ENCODE measurements at regions not wholly inside any gene's neighbourhood (a gene's known extent, or its start where the extent isn't known, plus 50 kb on each side); places are given as distances from the start of the nearest gene placed in this dataset.
"Not testable (repeated sequence)": the region's sequence is repeated elsewhere in the genome, so short reads cannot be mapped to it uniquely, and the experiment has no call there.

GRCh38 chr20:56708991-56709390, 79.9 kb downstream of the TFAP2C start:
- DNase-seq (ENCODE audit: low spot score) = no peak
- Mint-ChIP-seq H3K4me1 (ENCODE audit: unreplicated experiment) (no peaks in the 10 kb centered on the region), H3K36me3 (ENCODE audit: low read depth, unreplicated experiment) (peaks cover 2% of the 10 kb centered on the region), H3K9me3 (ENCODE audit: unreplicated experiment) (no peaks in the 10 kb centered on the region), H3K27ac (ENCODE audit: unreplicated experiment) (no peak overlapping the region), H3K27me3 (ENCODE audit: unreplicated experiment) (peaks cover 6% of the 10 kb centered on the region), H3K4me3 (ENCODE audit: unreplicated experiment) (no peak overlapping the region)
- TF ChIP-seq CTCF (IDR thresholded peaks at IDR 0.05; ENCODE audit: unreplicated experiment) = no peak

- DNase-seq (ENCODE audit: low spot score) = no peak
- no peak overlapping the region for H3K27ac Mint-ChIP-seq (ENCODE audit: unreplicated experiment)
Measured at GRCh38 chr20:56710125-56710524, 81.0 kb downstream of the TFAP2C start.

DNA sequence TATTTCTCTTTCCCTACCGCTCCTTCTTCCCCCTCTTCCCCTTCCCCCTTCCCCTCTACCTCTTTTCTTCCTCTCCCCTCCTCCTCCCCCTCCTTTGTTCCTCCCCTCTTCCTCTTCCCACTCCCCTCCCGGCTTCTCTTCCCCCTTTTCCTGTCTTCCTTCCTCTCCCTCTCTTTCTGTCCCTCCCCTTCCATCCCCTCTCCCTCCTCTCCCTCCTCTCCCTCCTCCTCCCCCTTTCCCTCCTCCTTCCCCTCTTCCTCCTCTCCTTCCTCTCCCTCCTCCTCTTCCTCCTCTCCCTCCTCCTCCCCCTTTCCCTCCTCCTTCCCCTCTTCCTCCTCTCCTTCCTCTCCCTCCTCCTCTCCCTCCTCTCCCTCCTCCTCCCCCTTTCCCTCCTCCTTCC, 81.5 kb downstream of the TFAP2C start:
- not testable (repeated sequence) for H3K4me1 Mint-ChIP-seq (ENCODE audit: unreplicated experiment); H3K27ac Mint-ChIP-seq (ENCODE audit: unreplicated experiment)

More at GRCh38 chr20:56710125-56710524, 81.0 kb downstream of the TFAP2C start:
- H3K9me3 Mint-ChIP-seq (ENCODE audit: unreplicated experiment) = no peaks in the 10 kb centered on the region
- no peaks in the 10 kb centered on the region for H3K4me1 Mint-ChIP-seq (ENCODE audit: unreplicated experiment)
- peaks cover 2% of the 10 kb centered on the region for H3K36me3 Mint-ChIP-seq (ENCODE audit: low read depth, unreplicated experiment)
- no peak overlapping the region for H3K4me3 Mint-ChIP-seq (ENCODE audit: unreplicated experiment)
- no peak for TF ChIP-seq CTCF (IDR thresholded peaks at IDR 0.05; ENCODE audit: unreplicated experiment)
- peaks cover 6% of the 10 kb centered on the region for H3K27me3 Mint-ChIP-seq (ENCODE audit: unreplicated experiment)

DNA sequence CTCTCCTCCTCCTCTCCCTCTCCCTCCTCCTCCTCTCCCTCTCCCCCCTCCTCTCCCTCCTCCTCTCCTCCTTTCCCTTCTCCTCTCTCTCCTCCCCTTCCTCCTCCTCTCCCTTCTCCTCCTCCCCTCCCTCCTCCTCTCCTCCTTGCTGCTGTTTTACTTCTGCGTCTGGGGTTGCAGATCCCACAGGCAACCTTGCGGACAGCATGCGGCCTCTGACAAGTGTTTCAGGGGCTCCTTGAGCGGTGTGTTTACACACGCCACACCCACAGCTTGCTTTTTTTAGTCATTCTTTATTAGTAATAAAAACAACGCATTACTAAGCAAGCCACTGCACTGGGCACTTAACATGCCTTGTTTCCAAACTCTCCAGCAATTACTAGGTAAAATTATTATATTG, 81.9 kb downstream of the TFAP2C start:
- Mint-ChIP-seq H3K36me3 (ENCODE audit: low read depth, unreplicated experiment) (peaks cover 2% of the 10 kb centered on the region), H3K4me3 (ENCODE audit: unreplicated experiment) (no peak overlapping the region), H3K27me3 (ENCODE audit: unreplicated experiment) (peaks cover 4% of the 10 kb centered on the region), H3K4me1 (ENCODE audit: unreplicated experiment) (peaks cover 5% of the 10 kb centered on the region), H3K9me3 (ENCODE audit: unreplicated experiment) (no peaks in the 10 kb centered on the region), H3K27ac (ENCODE audit: unreplicated experiment) (peak overlapping the region; percentile 64)
- no peak for TF ChIP-seq CTCF (IDR thresholded peaks at IDR 0.05; ENCODE audit: unreplicated experiment)
- no peak for DNase-seq (ENCODE audit: low spot score)

More for the DNA sequence above, 81.5 kb downstream of the TFAP2C start:
- not testable (repeated sequence) for H3K4me3 Mint-ChIP-seq (ENCODE audit: unreplicated experiment); DNase-seq (ENCODE audit: low spot score); H3K36me3 Mint-ChIP-seq (ENCODE audit: low read depth, unreplicated experiment); H3K9me3 Mint-ChIP-seq (ENCODE audit: unreplicated experiment); H3K27me3 Mint-ChIP-seq (ENCODE audit: unreplicated experiment)

- H3K4me1 Mint-ChIP-seq (ENCODE audit: unreplicated experiment) = peaks cover 5% of the 10 kb centered on the region
- no peaks in the 10 kb centered on the region for H3K9me3 Mint-ChIP-seq (ENCODE audit: unreplicated experiment)
- TF ChIP-seq CTCF (IDR thresholded peaks at IDR 0.05; ENCODE audit: unreplicated experiment) = no peak
- no peak for DNase-seq (ENCODE audit: low spot score)
- no peak overlapping the region for H3K4me3 Mint-ChIP-seq (ENCODE audit: unreplicated experiment)
- H3K27me3 Mint-ChIP-seq (ENCODE audit: unreplicated experiment) = no peaks in the 10 kb centered on the region
- H3K36me3 Mint-ChIP-seq (ENCODE audit: low read depth, unreplicated experiment) = peaks cover 2% of the 10 kb centered on the region
- no peak overlapping the region for H3K27ac Mint-ChIP-seq (ENCODE audit: unreplicated experiment)
Measured at GRCh38 chr20:56715309-56715708, 86.2 kb downstream of the TFAP2C start.
